GM21529 (cell line): ENCODE measurements at regions not wholly inside any gene's neighbourhood (a gene's known extent, or its start where the extent isn't known, plus 50 kb on each side); places are given as distances from the start of the nearest gene placed in this dataset.
"Not testable (repeated sequence)": the region's sequence is repeated elsewhere in the genome, so short reads cannot be mapped to it uniquely, and the experiment has no call there.

Experiments
- ATAC-seq: cut with Tn5 transposase; IDR thresholded peaks from one replicate; pipeline ENCODE4 v1.9.1; 2021; ENCODE audit not compliant: unreplicated experiment

DNA sequence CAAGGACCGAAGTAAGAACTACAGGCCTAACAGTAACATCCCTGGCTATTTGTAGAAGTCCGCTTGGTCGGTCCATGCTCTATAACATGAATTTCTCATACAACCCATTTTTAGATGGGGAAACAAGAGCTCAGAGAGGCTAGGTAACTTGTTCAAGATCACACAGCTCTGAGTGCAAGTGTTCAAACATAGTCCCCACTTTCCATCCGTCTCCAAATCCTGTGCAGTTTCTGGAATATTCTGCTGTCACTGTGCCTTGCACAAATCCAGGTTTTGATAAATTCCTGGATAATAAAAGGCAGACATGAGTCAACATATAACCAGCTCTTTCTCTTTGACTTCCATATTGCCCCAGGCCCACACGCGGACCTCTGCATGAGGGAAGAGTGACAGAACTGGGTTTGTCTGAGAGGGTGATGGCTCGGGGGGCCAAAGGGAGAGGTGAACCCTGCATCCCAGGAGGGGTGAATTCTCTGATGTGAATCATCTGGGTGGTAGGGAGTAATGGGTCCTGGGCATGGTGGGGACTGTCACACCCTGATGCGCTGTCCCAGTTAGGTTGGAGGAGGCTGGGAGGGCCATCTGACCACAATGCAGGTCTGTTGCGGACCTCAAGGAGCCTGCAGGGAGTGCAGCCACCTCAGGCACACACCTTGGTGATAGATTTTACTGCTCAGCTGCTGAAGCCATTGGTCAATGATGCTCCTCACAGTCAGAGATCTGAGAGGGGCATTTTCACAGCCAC lies 162.2 kb downstream of the SMAD6 start:
- ATAC-seq, result no peak

DNA sequence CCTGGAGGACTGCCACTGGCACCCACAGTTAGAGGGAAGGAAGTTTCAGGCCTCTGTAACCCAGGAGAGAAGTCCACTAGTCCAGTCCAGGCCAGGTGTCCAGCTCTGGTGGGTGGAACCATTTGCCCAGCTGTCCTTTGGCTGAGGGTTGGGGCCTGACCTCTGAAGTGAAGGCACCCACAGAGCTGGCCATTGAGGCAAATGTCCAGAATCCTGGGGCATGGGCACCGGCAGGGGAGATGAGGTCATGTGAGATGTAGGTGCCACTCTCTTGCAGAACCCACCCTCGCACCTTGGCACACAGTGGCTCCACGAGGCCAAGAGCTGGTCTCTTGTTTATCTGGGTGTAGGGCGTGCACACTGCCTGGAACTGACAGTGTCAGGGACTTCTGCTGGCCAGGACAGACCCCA lies 162.8 kb downstream of the SMAD6 start:
- no peak for ATAC-seq

DNA sequence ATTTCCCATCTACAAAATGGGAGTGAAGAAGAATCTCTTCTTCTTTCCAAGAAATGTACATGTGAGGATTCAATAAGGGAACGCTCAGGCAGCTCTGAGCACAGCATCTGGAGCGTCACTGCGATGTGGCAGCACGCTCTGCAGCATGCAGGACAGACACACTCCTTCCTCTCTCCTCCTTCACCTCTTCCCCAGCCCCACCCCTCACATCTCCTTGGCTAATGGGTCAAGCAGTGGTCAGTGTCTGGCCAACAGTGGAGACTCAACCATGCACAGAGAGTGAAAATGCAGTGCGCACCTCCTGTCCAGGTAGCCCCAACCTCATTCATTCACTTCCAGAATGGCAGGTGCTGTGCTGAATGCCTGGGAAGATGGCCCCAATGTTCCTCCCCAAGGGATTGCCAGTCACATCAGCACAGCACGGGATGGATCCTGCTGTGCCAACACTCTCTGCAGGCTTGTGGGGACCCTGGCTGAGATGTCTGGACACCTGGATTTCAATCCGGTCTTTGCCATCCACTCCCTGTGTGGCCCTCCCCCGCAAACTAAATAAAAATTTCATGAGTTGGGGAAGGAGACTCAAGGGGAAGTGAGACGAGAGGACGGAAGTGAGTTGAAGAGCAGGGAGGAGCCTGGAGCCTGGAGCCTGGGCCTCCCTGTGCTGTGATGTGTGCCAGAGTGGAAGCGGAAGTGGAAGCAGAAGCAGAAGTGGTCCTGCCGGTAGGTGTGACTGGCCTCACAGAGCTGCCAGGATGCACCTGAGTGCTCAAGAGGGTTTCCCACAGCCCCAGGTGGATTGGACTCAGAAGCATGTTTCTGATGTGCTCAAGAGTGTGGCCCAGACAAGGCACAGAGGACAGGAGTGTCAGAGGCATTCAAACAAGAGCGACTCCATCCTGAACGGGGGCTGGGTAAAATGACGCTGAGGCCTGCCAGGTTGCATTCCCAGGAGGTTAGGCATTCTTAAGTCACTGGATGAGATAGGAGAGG lies 163.9 kb downstream of the SMAD6 start:
- ATAC-seq, result peak; percentile 87

DNA sequence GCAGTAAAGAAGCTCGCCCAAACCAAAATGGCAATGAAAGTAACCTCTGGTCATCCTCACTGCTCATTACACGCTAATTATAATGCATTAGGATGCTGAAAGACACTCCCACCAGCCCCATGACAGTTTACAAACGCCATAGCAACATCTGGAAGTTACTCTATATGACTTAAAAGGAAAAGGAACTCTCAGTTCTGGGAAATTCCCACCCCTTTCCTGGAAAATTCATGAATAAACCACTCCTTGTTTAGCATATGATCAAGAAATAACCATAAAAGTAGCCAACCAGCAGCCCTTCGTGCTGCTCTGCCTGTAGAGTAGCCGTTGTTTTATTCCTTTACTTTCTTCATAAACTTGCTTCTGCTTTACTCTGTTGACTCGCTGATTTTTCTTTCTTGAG lies 164.6 kb downstream of the SMAD6 start:
- ATAC-seq, result no peak

DNA sequence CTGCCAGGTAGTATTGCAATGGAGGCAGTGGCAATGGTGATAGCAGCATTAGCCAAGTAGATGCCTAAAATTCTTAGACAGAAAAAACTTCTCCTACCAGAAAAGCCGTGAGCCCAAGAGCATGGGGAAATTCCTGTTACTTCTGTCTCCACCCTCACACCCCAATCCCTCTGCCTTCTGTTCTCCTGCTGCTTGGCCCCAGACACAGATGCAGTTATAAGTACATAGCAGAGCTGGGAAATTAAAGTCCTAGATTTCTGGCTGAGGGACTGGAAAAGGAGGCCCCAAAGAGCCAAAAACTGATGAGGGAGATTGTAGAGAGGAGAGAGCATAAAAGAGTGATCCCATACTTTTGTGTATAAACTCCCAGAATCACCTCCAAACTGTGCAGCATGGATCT lies 166.9 kb downstream of the SMAD6 start:
- ATAC-seq, result no peak

DNA sequence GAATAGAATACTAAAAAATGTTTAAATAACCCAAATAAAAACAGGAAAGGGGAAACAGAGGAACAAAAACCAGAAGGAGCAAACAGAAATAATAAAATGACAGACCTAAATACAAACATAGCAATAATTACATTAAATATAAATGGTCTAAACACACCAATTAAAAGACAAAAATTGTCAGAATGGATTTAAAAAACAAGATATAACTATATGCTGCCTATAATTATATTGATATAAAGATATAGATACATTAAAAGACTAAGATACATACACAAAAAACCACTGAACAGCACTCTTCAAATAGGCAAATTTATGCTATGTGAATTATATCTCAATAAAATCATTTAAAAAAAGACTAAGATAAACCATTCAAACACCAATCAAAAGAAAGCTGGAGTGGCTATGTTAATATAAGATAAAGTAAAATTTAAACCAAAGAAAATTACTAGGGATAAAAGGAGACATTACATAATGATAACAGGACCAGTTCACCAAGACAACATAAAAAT lies 168.9 kb downstream of the SMAD6 start:
- ATAC-seq, result no peak

DNA sequence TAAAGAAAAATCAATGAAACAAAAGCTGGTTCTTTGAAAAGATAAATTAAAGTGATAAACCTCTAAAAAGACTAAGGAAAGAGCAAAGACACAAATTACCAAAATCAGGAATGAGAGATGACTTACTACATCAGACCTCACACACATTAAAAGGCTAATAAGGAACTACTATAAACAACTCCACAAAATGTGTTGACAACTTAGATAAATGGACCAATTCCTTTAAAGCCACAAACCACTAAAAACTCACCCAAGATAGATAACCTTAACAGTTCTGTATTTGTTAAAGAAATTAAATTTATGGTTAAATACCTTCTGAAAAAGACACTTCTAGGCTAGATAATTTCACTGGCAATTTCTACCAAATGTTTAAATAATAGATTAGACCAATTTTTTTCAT lies 170.4 kb downstream of the SMAD6 start:
- no peak for ATAC-seq

DNA sequence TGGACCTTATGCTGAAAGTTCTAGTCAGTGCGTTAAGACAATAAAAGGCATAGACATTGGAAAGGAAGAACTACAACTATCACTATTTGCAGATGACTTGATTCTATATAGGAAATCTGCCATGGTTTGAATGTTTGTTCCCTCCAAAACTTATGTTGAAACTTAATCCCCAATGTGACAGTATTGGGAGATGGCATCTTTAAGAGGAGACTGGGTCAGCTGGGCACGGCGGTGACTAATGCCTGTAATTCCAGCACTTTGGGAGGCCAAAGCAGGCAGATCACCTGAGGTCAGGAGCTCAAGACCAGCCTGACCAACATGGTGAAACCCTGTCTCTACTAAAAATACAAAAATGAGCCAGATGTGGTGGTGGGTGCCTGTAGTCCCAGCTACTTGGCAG lies 171.3 kb downstream of the SMAD6 start:
- not testable (repeated sequence) for ATAC-seq

DNA sequence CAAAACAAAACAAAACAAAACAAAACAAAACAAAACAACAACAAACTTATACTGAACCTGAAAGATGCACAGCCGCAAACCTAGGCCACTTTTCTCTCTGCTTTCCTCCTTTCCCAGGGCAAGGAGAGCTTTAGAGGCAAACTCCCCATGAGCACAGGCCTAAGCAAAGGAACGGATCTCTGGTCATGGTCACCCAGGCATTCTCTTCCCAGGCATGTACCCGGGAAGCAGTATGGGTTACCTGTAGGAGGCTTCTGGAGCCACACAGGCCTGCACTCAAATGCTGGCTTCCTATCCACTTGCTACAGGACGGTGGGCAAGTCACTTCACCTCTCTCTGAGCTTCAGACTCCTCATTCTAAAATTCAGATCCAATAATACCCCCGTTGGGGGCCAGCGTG lies 171.8 kb downstream of the SMAD6 start:
- ATAC-seq, result no peak

DNA sequence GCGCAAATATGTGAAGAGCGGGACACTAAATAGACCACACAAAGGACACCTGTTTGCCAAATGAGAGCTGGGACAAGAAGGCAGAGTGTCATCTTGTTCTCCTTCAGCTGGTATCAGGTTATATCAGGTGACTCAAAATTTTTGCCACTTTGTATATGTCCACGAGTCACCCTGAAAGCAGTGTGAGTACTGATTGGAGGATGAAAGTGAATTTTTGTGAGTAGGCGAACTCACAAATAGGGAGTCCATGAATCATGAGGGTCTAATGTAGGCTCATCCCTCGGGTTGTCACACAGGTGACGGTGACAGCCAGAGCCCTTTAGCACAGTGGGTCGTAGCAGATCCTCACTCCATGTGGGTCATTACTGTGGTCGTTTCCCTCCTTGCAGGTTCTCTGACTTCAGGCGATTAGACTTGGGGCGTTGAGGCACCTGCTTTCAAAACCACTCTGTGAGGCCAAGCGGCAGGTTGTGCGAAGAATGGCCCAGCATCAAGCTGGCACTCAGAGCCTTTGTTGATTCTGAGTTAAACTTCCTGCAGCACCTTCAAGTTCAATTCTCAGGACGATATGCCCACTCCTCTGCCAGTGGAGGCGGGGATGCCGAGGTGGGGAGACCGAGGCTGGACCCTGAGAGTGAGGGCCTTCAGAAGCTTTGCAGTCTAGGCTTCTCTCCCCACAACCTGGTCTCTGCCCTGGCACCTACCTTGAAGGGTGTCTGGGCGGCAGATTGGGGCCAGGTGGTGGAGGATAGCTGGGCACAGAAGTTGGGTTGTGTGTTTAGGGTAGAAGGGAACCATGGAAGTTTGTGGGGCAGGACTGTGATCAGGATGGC lies 173.8 kb downstream of the SMAD6 start:
- ATAC-seq, result no peak

DNA sequence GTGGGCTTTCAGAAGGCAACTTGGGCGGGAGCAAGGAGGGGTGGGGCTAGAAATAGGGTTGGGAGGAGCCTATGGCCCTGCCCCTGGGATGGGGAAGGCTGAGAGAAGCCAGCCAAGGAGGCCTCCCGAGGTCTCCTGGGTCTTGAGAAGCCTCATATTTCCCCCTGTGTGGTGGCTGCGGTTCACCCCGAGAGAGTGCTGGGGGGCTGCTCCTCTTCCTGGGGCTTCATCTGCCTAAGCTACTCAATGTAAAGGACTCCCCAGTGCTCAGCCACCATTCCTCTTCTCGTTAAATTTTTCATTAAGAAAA lies 174.3 kb downstream of the SMAD6 start:
- no peak for ATAC-seq

DNA sequence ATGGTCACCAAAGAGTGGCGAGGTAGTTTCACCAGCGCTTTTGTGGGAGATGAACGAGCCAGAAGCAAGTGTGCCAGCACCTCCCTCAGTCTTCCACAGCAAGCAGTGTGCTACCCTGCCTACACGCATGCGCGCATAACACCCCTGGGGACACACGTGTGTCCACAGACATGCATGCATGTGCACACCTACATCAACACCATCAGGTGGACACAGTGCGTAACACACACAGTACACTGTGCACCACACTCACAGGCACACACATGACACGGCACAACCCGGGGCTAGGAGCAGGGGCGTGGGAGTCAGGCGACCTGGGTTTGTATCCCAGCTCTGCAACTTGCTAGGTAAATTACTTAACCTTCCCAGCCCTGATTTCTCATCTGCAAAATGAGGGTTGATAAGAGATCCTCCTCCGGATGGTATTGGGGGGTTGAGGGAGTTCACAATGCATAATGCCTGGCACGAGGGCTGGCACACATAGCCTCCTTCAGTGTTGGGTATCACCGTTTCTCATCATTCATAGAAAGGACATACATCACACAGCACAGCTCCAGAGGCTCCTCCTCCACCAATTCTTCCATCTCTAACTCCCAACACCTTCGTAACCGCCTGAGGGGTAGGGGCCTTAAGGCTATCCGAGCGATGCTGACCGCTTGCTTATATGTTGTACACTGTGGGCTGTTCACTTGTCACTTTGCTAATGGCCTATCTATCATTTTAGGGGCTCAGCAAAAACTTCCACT lies 174.9 kb downstream of the SMAD6 start:
- no peak for ATAC-seq

DNA sequence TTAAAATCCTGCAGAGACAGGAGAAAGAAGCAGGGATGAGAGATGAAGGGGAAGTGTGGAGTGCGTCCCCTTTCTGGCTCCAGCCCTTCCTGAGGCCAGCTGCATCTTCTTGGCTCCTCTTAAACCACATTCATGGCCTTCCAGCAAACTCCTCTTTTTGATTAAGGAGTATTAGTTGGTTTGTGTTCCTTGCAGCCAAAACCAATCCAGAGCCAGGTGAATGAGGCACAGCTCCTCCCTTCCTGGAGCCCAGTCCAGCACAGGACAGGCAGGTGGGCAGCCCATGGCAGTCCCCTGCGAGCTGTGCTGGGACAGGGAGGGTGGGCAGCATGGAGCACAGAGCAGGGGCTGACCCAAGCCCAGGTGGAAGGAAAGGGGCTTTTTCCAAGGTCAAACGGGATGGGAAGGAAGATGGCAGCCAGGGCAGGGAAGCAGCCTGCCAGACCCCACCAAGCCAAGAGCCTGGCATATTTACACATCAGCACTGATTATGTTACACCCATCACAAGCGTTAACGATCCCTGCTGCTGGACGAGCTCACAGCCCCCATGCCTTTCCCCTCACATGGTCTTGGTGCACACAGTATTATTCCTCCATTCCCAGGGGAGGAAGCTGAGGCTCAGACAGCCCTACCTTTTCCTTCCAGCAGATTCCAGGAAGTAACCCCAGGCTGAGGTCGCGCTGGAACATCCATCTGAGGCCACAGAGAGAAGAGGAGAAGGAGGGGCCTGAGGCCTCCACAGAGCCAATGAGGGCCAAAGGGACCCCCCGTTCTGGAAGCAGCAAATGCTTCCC lies 175.6 kb downstream of the SMAD6 start:
- ATAC-seq, result no peak

DNA sequence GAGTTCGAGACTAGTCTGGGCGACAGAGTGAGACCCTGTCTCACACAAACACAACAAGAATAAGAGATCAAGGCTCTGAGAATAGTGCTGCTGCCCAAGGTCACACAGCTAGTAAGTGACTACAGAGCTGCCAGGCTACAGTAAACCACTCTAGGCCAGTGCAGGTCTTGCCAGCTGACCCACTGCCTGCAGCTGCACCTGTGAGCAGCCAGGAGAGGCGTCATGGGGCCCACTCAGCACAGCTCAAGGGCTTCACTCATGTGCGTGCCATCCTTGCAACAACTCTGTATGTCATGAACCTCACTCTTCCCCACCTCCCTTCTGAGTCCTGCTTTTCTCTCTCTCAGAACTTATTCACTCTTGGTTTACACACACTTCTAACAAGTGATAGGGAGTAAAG lies 176.7 kb downstream of the SMAD6 start:
- ATAC-seq, result no peak

DNA sequence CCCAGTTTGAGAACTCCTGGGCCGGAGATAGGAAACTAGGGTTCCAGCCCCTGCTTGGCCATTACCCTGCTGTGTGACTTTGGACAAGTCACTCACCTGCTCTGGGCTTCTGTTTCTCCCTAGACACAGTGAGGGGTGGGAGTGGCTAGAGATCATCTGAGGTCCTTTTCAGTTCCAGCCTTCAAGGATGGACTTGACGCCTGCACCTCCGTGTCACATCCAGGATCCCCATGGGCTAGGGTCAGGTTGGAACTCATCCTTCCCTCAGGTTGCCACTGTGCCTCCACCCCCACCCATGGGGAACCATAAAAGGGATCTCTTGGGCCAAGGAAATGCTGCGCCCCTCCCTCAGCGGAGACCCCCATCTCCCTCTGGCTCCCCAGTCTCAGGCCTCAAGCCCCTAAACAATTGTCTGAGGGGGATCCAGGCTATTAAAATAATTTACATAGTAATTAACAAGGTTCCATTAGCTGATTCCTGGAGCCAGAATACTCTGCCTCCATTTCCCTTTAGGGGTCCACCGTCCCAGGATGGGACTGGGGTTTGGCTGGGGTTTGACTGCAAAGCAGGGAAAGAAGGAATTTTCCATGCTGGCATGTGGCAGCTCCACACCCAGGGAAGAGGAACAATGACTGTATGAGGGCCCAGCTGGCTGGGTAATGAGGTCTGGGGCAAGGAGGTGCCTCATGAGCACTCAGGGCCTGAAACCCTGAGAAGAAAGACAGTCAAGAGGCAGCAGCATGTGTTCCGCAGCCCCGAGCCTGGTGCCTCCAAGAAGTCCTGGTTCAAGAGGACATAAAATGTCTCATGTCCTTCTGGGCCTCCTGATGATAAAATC lies 177.7 kb downstream of the SMAD6 start:
- ATAC-seq, result no peak

DNA sequence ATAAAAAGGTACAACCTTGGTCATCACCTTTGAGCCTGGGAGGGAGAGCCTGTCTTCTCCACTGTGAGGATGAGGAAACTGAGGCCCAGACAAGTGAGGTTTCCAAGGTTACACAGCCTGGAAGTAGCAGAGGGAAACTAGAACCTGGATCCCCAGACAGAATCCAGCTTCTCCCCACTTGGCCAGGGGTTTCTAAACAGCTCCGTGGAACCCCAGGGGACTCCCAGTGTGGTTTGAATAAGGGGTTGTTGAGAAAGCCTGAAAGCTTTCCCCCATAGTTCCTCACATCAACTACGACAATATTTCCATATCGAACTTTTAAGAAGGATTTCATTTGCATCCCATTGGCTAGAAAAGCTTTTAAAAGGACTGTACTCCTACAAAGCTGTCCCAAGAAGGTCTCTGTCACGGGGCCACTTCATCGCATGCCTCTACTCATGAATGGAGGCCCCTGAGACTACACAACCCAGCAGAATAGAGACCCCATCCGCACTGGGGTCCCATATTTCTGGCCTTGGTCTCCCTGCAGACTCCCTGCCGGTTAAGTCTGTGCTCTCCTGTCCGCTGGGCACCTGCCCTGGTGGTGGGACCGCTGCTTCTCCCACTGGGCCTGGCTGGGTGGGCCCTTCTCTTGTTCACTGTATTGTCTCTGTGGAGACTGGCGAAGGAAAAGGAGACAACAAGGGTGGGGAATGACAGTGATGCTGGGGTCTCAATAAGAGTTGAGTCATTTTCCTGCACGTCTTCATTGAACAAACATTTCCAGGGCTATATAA lies 178.5 kb downstream of the SMAD6 start:
- ATAC-seq, result no peak

DNA sequence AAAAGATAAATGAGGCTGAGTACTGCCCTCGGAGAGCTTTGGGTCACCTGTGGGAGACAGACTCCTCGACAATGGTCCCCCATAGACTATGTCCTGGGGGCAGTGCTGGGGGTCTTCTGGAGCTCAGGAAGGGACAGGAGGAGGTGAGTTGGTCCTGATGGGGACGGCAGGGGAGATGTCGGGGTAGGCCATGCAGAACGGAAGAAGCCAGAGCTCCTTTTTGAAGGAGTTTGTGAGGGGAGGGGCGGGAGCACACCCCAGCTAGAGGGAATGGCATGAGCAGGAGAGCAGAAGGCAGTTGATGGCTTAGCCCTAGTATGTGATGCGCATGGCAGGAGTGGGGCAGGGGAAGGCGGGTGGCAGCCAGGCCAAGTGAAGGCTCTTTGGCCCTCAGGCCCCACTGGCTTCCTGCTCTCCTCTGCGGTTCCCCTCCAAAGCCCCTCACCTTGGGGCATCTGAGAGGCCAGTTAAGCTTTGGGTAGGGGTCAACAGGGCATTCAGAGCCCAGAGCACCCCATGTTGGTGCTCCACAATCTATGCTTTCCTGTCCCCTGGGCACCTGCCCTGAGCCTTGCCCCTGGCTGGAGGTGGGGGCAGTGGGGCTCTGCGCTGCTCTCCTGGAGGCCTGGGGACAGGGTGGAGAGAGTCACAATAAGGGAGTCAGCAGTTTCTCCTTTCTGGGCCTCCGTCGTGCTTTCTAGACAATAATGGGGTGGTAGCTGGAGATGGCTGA lies 179.3 kb downstream of the SMAD6 start:
- no peak for ATAC-seq
